GM20000 (cell line): ENCODE measurements at regions not wholly inside any gene's neighbourhood (a gene's known extent, or its start where the extent isn't known, plus 50 kb on each side); places are given as distances from the start of the nearest gene placed in this dataset.

Experiments
- DNase-seq: peaks from one replicate; pipeline ENCODE4 v3.0.0; 2012; ENCODE audit warnings: low spot score
- CTCF ChIP-seq: IDR thresholded peaks from 2 replicates; pipeline ENCODE4 v1.5.1; 2012; ENCODE audit warnings: mild to moderate bottlenecking, control low read depth; ENCODE audit errors: extremely low read depth, missing control alignments

GRCh38 chr18:51936115-51936514 lies 403.9 kb upstream of the DCC start:
- DNase-seq: no peak
- no peak for TF ChIP-seq CTCF

GRCh38 chr18:51941999-51942398 lies 398.0 kb upstream of the DCC start:
- no peak for DNase-seq
- no peak for TF ChIP-seq CTCF

- DNase-seq: no peak
- no peak for TF ChIP-seq CTCF
These were observed 396.7 kb upstream of the DCC start for GRCh38 chr18:51943281-51943680.

- DNase-seq: no peak
- TF ChIP-seq CTCF: peak; percentile 6
These were observed 393.1 kb upstream of the DCC start for GRCh38 chr18:51946946-51947345.

- peak; percentile 9 for DNase-seq
- TF ChIP-seq CTCF: no peak
These were observed 387.2 kb upstream of the DCC start for GRCh38 chr18:51952844-51953243.

- no peak for TF ChIP-seq CTCF
These were observed 386.5 kb upstream of the DCC start for GRCh38 chr18:51953521-51953920.

GRCh38 chr18:51955136-51955535 lies 384.9 kb upstream of the DCC start:
- TF ChIP-seq CTCF: no peak
- DNase-seq: no peak

More at GRCh38 chr18:51953521-51953920, 386.5 kb upstream of the DCC start:
- peak; percentile 42 for DNase-seq
